ENCODE measurements at regions not wholly inside any gene's neighbourhood (a gene's known extent, or its start where the extent isn't known, plus 50 kb on each side); places are given as distances from the start of the nearest gene placed in this dataset.

DNA sequence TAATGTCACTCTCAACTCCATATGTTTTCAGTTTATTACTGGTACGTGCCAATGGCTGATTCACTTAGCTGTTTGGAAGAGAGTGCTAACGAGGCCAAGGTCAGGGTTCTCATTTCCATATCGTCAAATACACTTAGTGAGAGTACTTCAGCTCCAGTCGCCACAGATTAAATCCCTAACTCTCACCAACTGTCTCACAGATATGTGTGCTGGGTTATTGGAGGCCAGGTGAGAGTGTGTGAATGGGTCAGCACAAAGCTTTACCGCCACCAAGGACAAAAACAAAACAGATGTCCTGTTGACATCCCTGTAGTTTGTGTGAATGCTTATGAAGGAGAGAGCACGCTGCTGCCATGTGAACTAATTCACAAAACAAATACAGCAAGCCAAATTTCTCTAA lies 133.5 kb upstream of the TBL1XR1 start:
- TF ChIP-seq, protein P1, sequence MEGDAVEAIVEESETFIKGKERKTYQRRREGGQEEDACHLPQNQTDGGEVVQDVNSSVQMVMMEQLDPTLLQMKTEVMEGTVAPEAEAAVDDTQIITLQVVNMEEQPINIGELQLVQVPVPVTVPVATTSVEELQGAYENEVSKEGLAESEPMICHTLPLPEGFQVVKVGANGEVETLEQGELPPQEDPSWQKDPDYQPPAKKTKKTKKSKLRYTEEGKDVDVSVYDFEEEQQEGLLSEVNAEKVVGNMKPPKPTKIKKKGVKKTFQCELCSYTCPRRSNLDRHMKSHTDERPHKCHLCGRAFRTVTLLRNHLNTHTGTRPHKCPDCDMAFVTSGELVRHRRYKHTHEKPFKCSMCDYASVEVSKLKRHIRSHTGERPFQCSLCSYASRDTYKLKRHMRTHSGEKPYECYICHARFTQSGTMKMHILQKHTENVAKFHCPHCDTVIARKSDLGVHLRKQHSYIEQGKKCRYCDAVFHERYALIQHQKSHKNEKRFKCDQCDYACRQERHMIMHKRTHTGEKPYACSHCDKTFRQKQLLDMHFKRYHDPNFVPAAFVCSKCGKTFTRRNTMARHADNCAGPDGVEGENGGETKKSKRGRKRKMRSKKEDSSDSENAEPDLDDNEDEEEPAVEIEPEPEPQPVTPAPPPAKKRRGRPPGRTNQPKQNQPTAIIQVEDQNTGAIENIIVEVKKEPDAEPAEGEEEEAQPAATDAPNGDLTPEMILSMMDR (IDR thresholded peaks at IDR 0.05; ENCODE audit: low read depth, low read length, missing control alignments): no peak
- no peak for DNase-seq (ENCODE audit: low read depth)
- no peak overlapping the region for H3K4me3 ChIP-seq (ENCODE audit: low read depth, low read length)

DNA sequence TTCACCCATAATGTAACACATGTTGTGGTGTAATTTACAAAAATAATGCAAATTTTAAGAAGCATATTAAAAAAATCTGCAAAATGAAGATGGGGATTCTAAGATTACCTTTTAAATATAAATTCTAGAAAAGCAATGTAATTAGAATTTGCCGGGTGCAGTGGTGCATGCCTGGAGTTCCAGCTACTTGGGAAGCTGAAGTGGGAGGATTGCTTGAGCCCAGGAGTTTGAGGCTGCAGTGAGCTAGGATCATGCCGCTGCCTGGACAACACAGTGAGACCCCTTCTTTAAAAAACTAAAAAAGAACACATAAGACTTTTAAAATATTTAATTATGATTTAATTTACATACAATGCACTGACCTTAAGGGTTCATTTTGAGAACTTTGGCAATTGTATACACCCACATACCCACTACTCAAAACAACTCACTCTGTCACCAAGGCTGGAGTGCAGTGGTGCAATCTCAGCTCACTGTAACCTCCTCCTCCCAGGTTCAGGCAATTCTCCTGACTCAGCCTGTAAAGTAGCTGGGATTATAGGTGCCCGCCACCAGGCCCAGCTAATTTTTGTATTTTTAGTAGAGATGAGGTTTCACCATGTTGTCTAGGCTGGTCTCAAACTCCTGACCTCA lies 134.0 kb upstream of the TBL1XR1 start:
- TF ChIP-seq, protein P1 (IDR thresholded peaks at IDR 0.05; ENCODE audit: low read depth, low read length, missing control alignments): no peak
- DNase-seq (ENCODE audit: low read depth): no peak
- no peak overlapping the region for H3K4me3 ChIP-seq (ENCODE audit: low read depth, low read length)

DNA sequence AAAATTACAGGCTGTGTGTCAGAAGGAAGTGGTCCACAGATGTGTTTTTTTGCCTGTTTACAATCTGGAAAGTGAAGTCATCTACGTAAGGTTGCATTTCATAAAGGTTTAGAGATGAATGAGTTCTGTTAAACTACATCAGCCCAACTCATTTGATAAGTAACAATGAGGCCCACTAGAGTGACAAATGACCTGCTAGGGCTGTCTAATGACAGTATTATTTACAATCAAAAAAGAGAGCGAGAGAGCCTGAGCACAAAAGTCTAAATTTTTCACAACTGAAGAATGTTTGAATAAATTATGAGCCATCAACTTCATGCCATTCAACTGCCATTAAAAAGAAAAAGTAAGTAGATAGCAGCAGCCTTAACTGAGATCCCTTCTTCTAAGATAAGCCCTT lies 135.7 kb upstream of the TBL1XR1 start:
- TF ChIP-seq, protein P1 (IDR thresholded peaks at IDR 0.05; ENCODE audit: low read depth, low read length, missing control alignments): no peak
- DNase-seq (ENCODE audit: low read depth): no peak
- H3K4me3 ChIP-seq (ENCODE audit: low read depth, low read length): no peak overlapping the region

DNA sequence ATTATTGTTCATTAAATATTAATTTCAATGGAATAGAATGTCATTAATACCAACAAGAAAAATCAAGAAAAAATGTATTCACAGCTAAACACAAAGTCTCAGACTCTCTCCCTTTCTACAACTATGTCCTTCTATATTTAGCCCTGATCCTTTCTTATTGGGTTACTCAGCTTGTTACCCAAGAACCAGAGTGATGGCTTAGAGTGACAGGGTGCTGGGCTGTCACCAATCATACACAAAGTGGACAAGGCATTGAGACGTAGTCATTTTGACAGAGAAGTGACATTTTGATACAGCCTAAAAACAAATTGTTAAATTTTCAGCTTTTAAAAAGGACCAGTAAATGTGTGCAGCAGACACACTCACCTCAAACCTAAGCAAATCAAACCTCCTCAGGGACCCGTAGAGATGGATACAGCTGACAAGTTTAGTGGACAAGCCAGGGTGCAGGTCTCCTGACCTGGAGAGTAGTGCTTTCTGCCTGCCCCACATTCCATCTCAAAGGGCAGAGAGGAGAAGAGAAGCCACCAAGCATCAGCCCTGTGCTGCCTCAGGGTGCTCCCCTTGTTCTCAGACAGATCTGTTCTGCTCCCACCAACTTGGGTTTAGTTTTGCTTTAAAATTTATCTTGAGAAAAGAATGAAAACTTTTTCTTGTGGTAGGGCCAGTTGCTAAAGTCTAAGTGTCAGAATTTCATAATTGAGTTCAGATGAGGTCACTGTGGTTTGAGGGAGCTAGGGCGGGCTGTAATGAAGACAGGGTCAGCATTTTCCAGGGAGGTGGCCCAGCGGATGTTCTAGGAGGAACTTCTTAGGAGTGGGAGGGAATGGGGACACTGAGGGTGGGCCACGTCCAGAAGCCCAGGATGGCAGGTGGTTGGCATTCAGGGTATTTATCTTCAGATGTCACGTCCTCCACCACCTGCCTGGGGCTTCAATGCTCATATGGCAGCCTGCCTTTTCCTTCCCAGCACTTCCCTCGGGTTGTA lies 136.5 kb upstream of the TBL1XR1 start:
- no peak for DNase-seq (ENCODE audit: low read depth)
- TF ChIP-seq, protein P1 (IDR thresholded peaks at IDR 0.05; ENCODE audit: low read depth, low read length, missing control alignments): no peak
- H3K4me3 ChIP-seq (ENCODE audit: low read depth, low read length): no peak overlapping the region

DNA sequence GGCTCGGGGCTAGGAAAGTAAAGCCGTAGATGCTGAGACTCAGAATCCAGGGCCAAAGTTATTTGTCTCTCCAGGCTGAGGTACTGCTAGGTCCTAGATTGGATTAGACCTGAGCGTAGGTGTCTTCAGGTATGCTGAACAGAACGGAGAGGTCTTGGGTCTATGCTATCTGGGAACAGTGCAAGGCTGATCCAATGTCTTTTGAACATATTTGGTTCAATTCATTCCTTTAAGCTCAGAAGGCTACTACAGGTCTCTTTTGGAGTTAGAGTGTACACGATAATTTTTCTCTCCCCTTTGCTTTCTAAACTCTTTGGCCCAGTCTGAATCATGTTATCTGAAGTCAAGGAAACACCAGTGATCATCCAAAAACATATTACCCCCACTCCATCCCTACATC lies 137.5 kb upstream of the TBL1XR1 start:
- no peak overlapping the region for H3K4me3 ChIP-seq (ENCODE audit: low read depth, low read length)
- no peak for DNase-seq (ENCODE audit: low read depth)
- TF ChIP-seq, protein P1 (IDR thresholded peaks at IDR 0.05; ENCODE audit: low read depth, low read length, missing control alignments): no peak

DNA sequence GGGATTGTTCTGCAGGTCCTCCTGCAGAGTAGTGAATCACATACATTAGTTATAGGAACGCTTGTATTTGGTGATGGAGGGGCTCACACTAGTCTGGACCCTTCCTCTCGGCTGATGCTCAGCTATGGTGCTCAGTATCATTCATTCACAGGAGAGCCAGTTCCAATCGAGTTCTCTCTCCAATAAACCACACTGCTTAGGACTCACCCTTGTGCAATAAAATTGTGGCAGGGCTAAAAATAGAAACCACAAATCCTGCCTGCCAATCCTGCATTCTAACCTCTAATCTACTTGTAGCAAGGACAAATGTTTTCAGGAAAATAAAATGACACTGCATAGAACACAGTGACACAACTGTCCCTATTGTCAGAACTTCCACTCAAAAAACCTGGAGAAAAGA lies 138.4 kb upstream of the TBL1XR1 start:
- DNase-seq (ENCODE audit: low read depth): no peak

More for the DNA sequence above, 138.4 kb upstream of the TBL1XR1 start:
- TF ChIP-seq, protein P1 (IDR thresholded peaks at IDR 0.05; ENCODE audit: low read depth, low read length, missing control alignments): no peak
- H3K4me3 ChIP-seq (ENCODE audit: low read depth, low read length): no peak overlapping the region

Data from GM12864 (cell line).